ENCODE measurements at regions not wholly inside any gene's neighbourhood (a gene's known extent, or its start where the extent isn't known, plus 50 kb on each side); places are given as distances from the start of the nearest gene placed in this dataset.

DNA sequence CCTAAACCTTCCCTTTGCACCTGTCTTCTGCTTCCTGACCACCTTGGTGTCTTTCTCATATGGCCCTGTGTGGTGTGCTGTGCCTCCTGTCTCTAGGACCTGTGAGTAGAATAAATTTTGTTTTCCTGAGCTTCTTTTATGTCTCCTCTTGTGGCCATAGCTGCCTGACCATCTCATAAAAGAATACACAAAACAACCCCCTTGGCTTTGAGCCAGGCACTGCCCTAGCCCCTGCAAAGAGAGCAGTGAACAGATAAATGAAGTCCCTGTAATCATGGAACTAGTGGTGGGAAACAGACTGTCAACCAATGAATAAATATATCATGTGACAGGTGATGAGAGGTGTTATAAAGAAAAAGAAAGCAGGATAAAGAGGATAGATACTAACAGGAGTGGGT is 485.1 kb downstream of the CSNK1G3 start:
- TF ChIP-seq CSRNP3 (CRISPR knock-in tag; IDR thresholded peaks at IDR 0.05): no peak
- TF ChIP-seq CSDC2 (CRISPR knock-in tag; IDR thresholded peaks at IDR 0.05): no peak
- TF ChIP-seq ZFP30 (CRISPR knock-in tag; IDR thresholded peaks at IDR 0.05): no peak
- TF ChIP-seq ZC3H10 (CRISPR knock-in tag; IDR thresholded peaks at IDR 0.05): no peak
- TF ChIP-seq GLIS3 (CRISPR knock-in tag; IDR thresholded peaks at IDR 0.05): no peak
- TF ChIP-seq ZNF565 (CRISPR knock-in tag; conservative IDR thresholded peaks at IDR 0.05; ENCODE audit: low read depth): no peak
- TF ChIP-seq PATZ1 (CRISPR knock-in tag; IDR thresholded peaks at IDR 0.05; ENCODE audit: borderline replicate concordance): no peak
- no peak for TF ChIP-seq ZFP3 (CRISPR knock-in tag; IDR thresholded peaks at IDR 0.05)
- TF ChIP-seq, protein P1, sequence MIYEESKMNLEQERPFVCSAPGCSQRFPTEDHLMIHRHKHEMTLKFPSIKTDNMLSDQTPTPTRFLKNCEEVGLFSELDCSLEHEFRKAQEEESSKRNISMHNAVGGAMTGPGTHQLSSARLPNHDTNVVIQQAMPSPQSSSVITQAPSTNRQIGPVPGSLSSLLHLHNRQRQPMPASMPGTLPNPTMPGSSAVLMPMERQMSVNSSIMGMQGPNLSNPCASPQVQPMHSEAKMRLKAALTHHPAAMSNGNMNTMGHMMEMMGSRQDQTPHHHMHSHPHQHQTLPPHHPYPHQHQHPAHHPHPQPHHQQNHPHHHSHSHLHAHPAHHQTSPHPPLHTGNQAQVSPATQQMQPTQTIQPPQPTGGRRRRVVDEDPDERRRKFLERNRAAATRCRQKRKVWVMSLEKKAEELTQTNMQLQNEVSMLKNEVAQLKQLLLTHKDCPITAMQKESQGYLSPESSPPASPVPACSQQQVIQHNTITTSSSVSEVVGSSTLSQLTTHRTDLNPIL (CRISPR knock-in tag; IDR thresholded peaks at IDR 0.05; ENCODE audit: low read depth): no peak
- no peak for TF ChIP-seq ZNF8 (CRISPR knock-in tag; IDR thresholded peaks at IDR 0.05)
- ATAC-seq: no peak

DNA sequence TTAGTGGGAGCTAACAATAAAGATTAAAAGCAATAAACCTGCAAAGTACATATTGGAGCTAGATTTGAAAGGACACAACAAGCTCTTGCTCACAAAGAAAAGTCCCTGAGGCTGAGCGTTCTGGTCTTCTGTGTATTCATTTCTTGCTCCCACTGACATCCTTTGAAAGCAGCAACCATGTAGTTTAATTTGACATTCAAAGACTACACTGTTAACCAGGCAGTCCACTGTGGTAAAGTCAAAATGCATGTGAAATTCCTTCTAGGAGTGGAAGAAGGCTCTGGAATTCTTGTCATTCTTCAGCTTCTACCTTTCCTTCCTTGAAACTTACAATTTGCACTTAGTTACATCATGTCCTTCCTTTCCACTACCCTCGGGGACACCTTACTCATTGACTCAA is 480.7 kb downstream of the CSNK1G3 start:
- ATAC-seq: no peak
- no peak for TF ChIP-seq OSR1 (CRISPR knock-in tag; IDR thresholded peaks at IDR 0.05)
- no peak for TF ChIP-seq POU6F1 (CRISPR knock-in tag; IDR thresholded peaks at IDR 0.05; ENCODE audit: borderline replicate concordance, low read depth)
- TF ChIP-seq, protein P2, sequence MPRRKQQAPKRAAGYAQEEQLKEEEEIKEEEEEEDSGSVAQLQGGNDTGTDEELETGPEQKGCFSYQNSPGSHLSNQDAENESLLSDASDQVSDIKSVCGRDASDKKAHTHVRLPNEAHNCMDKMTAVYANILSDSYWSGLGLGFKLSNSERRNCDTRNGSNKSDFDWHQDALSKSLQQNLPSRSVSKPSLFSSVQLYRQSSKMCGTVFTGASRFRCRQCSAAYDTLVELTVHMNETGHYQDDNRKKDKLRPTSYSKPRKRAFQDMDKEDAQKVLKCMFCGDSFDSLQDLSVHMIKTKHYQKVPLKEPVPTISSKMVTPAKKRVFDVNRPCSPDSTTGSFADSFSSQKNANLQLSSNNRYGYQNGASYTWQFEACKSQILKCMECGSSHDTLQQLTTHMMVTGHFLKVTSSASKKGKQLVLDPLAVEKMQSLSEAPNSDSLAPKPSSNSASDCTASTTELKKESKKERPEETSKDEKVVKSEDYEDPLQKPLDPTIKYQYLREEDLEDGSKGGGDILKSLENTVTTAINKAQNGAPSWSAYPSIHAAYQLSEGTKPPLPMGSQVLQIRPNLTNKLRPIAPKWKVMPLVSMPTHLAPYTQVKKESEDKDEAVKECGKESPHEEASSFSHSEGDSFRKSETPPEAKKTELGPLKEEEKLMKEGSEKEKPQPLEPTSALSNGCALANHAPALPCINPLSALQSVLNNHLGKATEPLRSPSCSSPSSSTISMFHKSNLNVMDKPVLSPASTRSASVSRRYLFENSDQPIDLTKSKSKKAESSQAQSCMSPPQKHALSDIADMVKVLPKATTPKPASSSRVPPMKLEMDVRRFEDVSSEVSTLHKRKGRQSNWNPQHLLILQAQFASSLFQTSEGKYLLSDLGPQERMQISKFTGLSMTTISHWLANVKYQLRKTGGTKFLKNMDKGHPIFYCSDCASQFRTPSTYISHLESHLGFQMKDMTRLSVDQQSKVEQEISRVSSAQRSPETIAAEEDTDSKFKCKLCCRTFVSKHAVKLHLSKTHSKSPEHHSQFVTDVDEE (CRISPR knock-in tag; IDR thresholded peaks at IDR 0.05): no peak
- no peak for TF ChIP-seq PPARA (CRISPR knock-in tag; IDR thresholded peaks at IDR 0.05; ENCODE audit: borderline replicate concordance)
- no peak for TF ChIP-seq ZNF8 (CRISPR knock-in tag; IDR thresholded peaks at IDR 0.05)
- TF ChIP-seq PATZ1 (CRISPR knock-in tag; IDR thresholded peaks at IDR 0.05; ENCODE audit: borderline replicate concordance): no peak
- no peak for TF ChIP-seq ARNTL (CRISPR knock-in tag; IDR thresholded peaks at IDR 0.05; ENCODE audit: borderline replicate concordance, low read depth)
- TF ChIP-seq TCF4 (CRISPR knock-in tag; IDR thresholded peaks at IDR 0.05; ENCODE audit: borderline replicate concordance): no peak
- no peak for TF ChIP-seq ZNF565 (CRISPR knock-in tag; conservative IDR thresholded peaks at IDR 0.05; ENCODE audit: low read depth)
- TF ChIP-seq TOX (CRISPR knock-in tag; IDR thresholded peaks at IDR 0.05; ENCODE audit: borderline replicate concordance): no peak
- no peak for TF ChIP-seq ZFP30 (CRISPR knock-in tag; IDR thresholded peaks at IDR 0.05)
- TF ChIP-seq ZNF70 (CRISPR knock-in tag; IDR thresholded peaks at IDR 0.05): no peak
- no peak for TF ChIP-seq SNAI2 (CRISPR knock-in tag; IDR thresholded peaks at IDR 0.05)
- no peak for TF ChIP-seq ZC3H10 (CRISPR knock-in tag; IDR thresholded peaks at IDR 0.05)
- no peak for TF ChIP-seq RARB (CRISPR knock-in tag; IDR thresholded peaks at IDR 0.05)
- TF ChIP-seq CSRNP3 (CRISPR knock-in tag; IDR thresholded peaks at IDR 0.05): no peak
- TF ChIP-seq, protein P1 (CRISPR knock-in tag; IDR thresholded peaks at IDR 0.05; ENCODE audit: low read depth): no peak
- TF ChIP-seq GLIS3 (CRISPR knock-in tag; IDR thresholded peaks at IDR 0.05): no peak
- TF ChIP-seq BACH2 (CRISPR knock-in tag; IDR thresholded peaks at IDR 0.05; ENCODE audit: borderline replicate concordance): no peak
- TF ChIP-seq ESRRG (CRISPR knock-in tag; IDR thresholded peaks at IDR 0.05): no peak
